HepG2 (cell line): ENCODE measurements at regions not wholly inside any gene's neighbourhood (a gene's known extent, or its start where the extent isn't known, plus 50 kb on each side); places are given as distances from the start of the nearest gene placed in this dataset.

ENCODE experiments used
- ATAC-seq: fragments of 200-7000 bp; cut with Tn5 transposase; 3 replicates; pipeline ENCODE4 v1.9.1; 2020; ENCODE audit warnings: mild to moderate bottlenecking, moderate library complexity
- BruUV-seq: library from RNA; stranded (reverse); fragments of 400-500 nt; replicated peaks from 2 replicates; lab custom pipeline; 2021; lab: Mats Ljungman, UMichigan
- CTCF ChIA-PET: fragments of 300-600 bp; formaldehyde crosslinking; extraction: SDS; loops from one replicate; lab custom pipeline; 2021; ENCODE audit warnings: low total read pairs, inconsistent platforms, low intra/inter-chr PET ratio; lab: Yijun Ruan, JAX
- POLR2A ChIA-PET: fragments of 350-600 bp; sonication (Branson Sonifier 250); formaldehyde crosslinking; loops from one replicate; lab custom pipeline; 2020; ENCODE audit warnings: antibody characterized with exemption, inconsistent platforms; lab: Yijun Ruan, JAX
- DNase-seq: peaks from one replicate; pipeline ENCODE4 v3.0.0-alpha.2; 2015; ENCODE audit warnings: low spot score
- FAIRE-seq: peaks from 3 replicates; lab custom pipeline; 2011; peaks lifted over from hg19 to GRCh38; lab: Jason Lieb, UNC
- H2AFZ ChIP-seq: one replicate; pipeline ENCODE4 v1.6.1; 2011; ENCODE audit warnings: low read length, inconsistent platforms
- H3K27ac ChIP-seq: fragments of 300-600 bp; 3 replicates; pipeline ENCODE4 v1.8.0; 2011; ENCODE audit warnings: mixed run types, mild to moderate bottlenecking, mixed read lengths, low read length, inconsistent platforms; ENCODE audit not compliant: insufficient read depth; ENCODE audit errors: extremely low read length
- H3K27me3 ChIP-seq, 2 experiments: fragments of 200-600 bp in 1 of 2; 2 replicates in 1 of 2; 3 replicates in 1 of 2; pipeline versions ENCODE4 v1.6.0 to v1.8.0; 2011; ENCODE audit warnings: low read length in 2 of 2, mild to moderate bottlenecking in 2 of 2, moderate library complexity in 2 of 2, inconsistent platforms in 1 of 2; ENCODE audit not compliant: insufficient read depth in 2 of 2, control insufficient read depth in 1 of 2
- H3K36me3 ChIP-seq, 2 experiments: fragments of 200-600 bp in 1 of 2; replicated peaks in 1 of 2; 2 replicates in 1 of 2; 3 replicates in 1 of 2; pipeline versions ENCODE4 v1.5.1 to v1.8.0; 2011; ENCODE audit warnings: low read length in 2 of 2, inconsistent platforms in 1 of 2; ENCODE audit not compliant: insufficient read depth in 2 of 2, control insufficient read depth in 1 of 2
- H3K4me1 ChIP-seq: 2 replicates; pipeline ENCODE4 v1.5.1; 2012; ENCODE audit warnings: low read length, inconsistent platforms; ENCODE audit not compliant: insufficient read depth
- H3K4me2 ChIP-seq: 2 replicates; pipeline ENCODE4 v1.6.0; 2011; ENCODE audit warnings: low read depth, low read length, inconsistent platforms
- H3K4me3 ChIP-seq, 3 experiments: fragments of 200-600 bp in 1 of 3; sonication (generic), shearing (Covaris generic) in 1 of 3; replicated peaks in 1 of 3; 2 replicates each; pipeline ENCODE4 v1.5.1; 2011 to 2016; ENCODE audit warnings: low read length in 3 of 3, inconsistent platforms in 2 of 3, low read depth in 2 of 3, mild to moderate bottlenecking in 2 of 3, control low read depth in 1 of 3, mixed read lengths in 1 of 3; ENCODE audit not compliant: insufficient read depth in 1 of 3
- H3K79me2 ChIP-seq: one replicate; pipeline ENCODE4 v1.6.1; 2011; ENCODE audit warnings: low read length, inconsistent platforms; ENCODE audit not compliant: insufficient read depth
- H3K9ac ChIP-seq: 2 replicates; pipeline ENCODE4 v1.6.0; 2011; ENCODE audit warnings: mild to moderate bottlenecking, low read depth, low read length, inconsistent platforms; ENCODE audit not compliant: insufficient read depth
- H3K9me3 ChIP-seq: 2 replicates; pipeline ENCODE4 v1.5.1; 2012; ENCODE audit warnings: mild to moderate bottlenecking, low read length
- H4K20me1 ChIP-seq: 2 replicates; pipeline ENCODE4 v1.6.0; 2011; ENCODE audit warnings: inconsistent platforms, mild to moderate bottlenecking, low read length, moderate library complexity; ENCODE audit not compliant: insufficient read depth
- ATRX ChIP-seq: sonication (generic); formaldehyde crosslinking; IDR thresholded peaks from 2 replicates; pipeline ENCODE4 v1.4.0; 2020; ENCODE audit warnings: missing genetic modification reagents, borderline replicate concordance
- BATF2 ChIP-seq: sonication (generic); formaldehyde crosslinking; IDR thresholded peaks from 2 replicates; pipeline ENCODE4 v1.8.0; 2022; ENCODE audit warnings: mild to moderate bottlenecking, missing genetic modification reagents, moderate library complexity
- CENPT ChIP-seq: sonication (generic); formaldehyde crosslinking; IDR thresholded peaks from 2 replicates; pipeline ENCODE4 v1.8.0; 2022; ENCODE audit warnings: low read depth, mild to moderate bottlenecking, moderate library complexity, missing genetic modification reagents
- MAZ ChIP-seq, 2 experiments: sonication (generic) in 1 of 2; formaldehyde crosslinking in 1 of 2; IDR thresholded peaks; 2 replicates each; pipeline versions ENCODE4 v1.5.0 to v1.6.1; 2012 to 2020; ENCODE audit warnings: low read depth in 2 of 2, mild to moderate bottlenecking in 2 of 2, borderline replicate concordance in 1 of 2, improper control_type of control experiment in 1 of 2, low read length in 1 of 2, missing genetic modification reagents in 1 of 2, moderate library complexity in 1 of 2
- REST ChIP-seq, 2 experiments: IDR thresholded peaks; 2 replicates each; pipeline ENCODE4 v1.6.1; 2011 to 2012; ENCODE audit warnings: low read length in 2 of 2, borderline replicate concordance in 1 of 2, low read depth in 1 of 2, mild to moderate bottlenecking in 1 of 2, moderate library complexity in 1 of 2
- SNAI1 ChIP-seq: sonication (generic); formaldehyde crosslinking; IDR thresholded peaks from 2 replicates; pipeline ENCODE4 v1.5.0; 2020; ENCODE audit warnings: mild to moderate bottlenecking, missing genetic modification reagents, borderline replicate concordance
- XRCC5 ChIP-seq: fragments of 200-400 bp; formaldehyde crosslinking; optimal IDR thresholded peaks from 2 replicates; pipeline ENCODE3; 2017; ENCODE audit warnings: mild to moderate bottlenecking, low read length
- ZFP91 ChIP-seq: sonication (generic); formaldehyde crosslinking; IDR thresholded peaks from 2 replicates; pipeline ENCODE4 v1.9.0; 2022; ENCODE audit warnings: missing genetic modification reagents, mild to moderate bottlenecking, borderline replicate concordance
- ZNF260 ChIP-seq: sonication (generic); formaldehyde crosslinking; IDR thresholded peaks from 2 replicates; pipeline ENCODE4 v1.4.0; 2020; ENCODE audit warnings: missing genetic modification reagents, low read depth, mild to moderate bottlenecking, borderline replicate concordance
- ZNF274 ChIP-seq: sonication (generic); formaldehyde crosslinking; IDR thresholded peaks from 2 replicates; pipeline ENCODE4 v1.5.1; 2020; ENCODE audit warnings: mild to moderate bottlenecking, missing genetic modification reagents
- ZNF3 ChIP-seq: IDR thresholded peaks from 2 replicates; pipeline ENCODE4 v1.7.0; 2017; ENCODE audit warnings: inconsistent platforms
- ZNF33A ChIP-seq: sonication (generic); formaldehyde crosslinking; IDR thresholded peaks from 2 replicates; pipeline ENCODE4 v1.5.1; 2020; ENCODE audit warnings: missing genetic modification reagents, mild to moderate bottlenecking, moderate library complexity, borderline replicate concordance
- ZNF431 ChIP-seq: sonication (generic); formaldehyde crosslinking; IDR thresholded peaks from 2 replicates; pipeline ENCODE4 v1.9.0; 2022; ENCODE audit warnings: missing genetic modification reagents, low read depth, mild to moderate bottlenecking, borderline replicate concordance
- ZNF484 ChIP-seq: sonication (generic); formaldehyde crosslinking; IDR thresholded peaks from 2 replicates; pipeline ENCODE4 v1.5.1; 2020; ENCODE audit warnings: mild to moderate bottlenecking, low read depth, missing genetic modification reagents, borderline replicate concordance
- ZNF501 ChIP-seq: sonication (generic); formaldehyde crosslinking; IDR thresholded peaks from 2 replicates; pipeline ENCODE4 v1.5.1; 2020; ENCODE audit warnings: mild to moderate bottlenecking, moderate library complexity, missing genetic modification reagents
- ZNF614 ChIP-seq: IDR thresholded peaks from 2 replicates; pipeline ENCODE4 v1.6.1; 2018; ENCODE audit warnings: missing biosample characterization, missing genetic modification reagents, inconsistent platforms, borderline replicate concordance
- ZNF644 ChIP-seq: IDR thresholded peaks from 2 replicates; pipeline ENCODE4 v1.6.1; 2016; ENCODE audit warnings: low read depth
- ZNF790 ChIP-seq: sonication (generic); formaldehyde crosslinking; IDR thresholded peaks from 2 replicates; pipeline ENCODE4 v1.8.0; 2022; ENCODE audit warnings: missing genetic modification reagents, mild to moderate bottlenecking, borderline replicate concordance
- ZZZ3 ChIP-seq: sonication (generic); formaldehyde crosslinking; IDR thresholded peaks from 2 replicates; pipeline ENCODE4 v1.4.0; 2020; ENCODE audit warnings: missing genetic modification reagents, mild to moderate bottlenecking, borderline replicate concordance
- WGBS: methylation state at CpG from one replicate; pipeline ENCODE4 v1.1.6; 2017; ENCODE audit warnings: low lambda C conversion rate; 5-methylcytosine and 5-hydroxymethylcytosine counted together
- in situ Hi-C: cut with HindIII; loops from 2 replicates; pipeline ENCODE4 v1.10.0; 2017; ENCODE audit warnings: low pct_unique_long_range_greater_than_20kb; ENCODE audit not compliant: extremely low pct_ligation_motif_present
- intact Hi-C: fragments of 100-400 bp; cut with micrococcal nuclease; formaldehyde crosslinking; loops from one replicate; pipeline ENCODE4 v1.10.0; 2022; ENCODE audit not compliant: unreplicated experiment

- TF ChIP-seq BATF2 (CRISPR knock-in tag) (no peak), ZNF260 (no peak), ZFP91 (no peak), ZNF501 (CRISPR knock-in tag) (no peak), XRCC5 (no peak), ATRX (CRISPR knock-in tag) (no peak), ZNF33A (no peak), ZNF3 (CRISPR knock-in tag) (no peak)
- TF ChIP-seq, all 625 proteins: peak for 0
These were observed 183.9 kb upstream of the MEOX2 start (continued) for GRCh38 chr7:15870347-15870746.

- intact Hi-C loops: no loop called here
- Histone ChIP-seq H3K79me2 (no peaks in the 10 kb centered on the region), H3K4me3 (no peak overlapping the region), H2AFZ (no peak overlapping the region), H3K9ac (no peak overlapping the region), H3K27ac (no peak overlapping the region), H3K9me3 (0 out of 2 replicates have a peak, but pooled peaks cover 13% of the 10 kb centered on the region), H3K27me3 (no peaks in the 10 kb centered on the region), H3K4me2 (no peak overlapping the region), H3K4me1 (no peaks in the 10 kb centered on the region), H4K20me1 (no peaks in the 10 kb centered on the region), H3K36me3 (no peaks in the 10 kb centered on the region)
- BruUV-seq: no TSS peak
- ChIA-PET CTCF (no interaction called here), POLR2A (no interaction called here)
- in situ Hi-C loops: no loop called here
- DNase-seq: no peak
- 45% methylated on average over 1 of the region's 1 CpG for WGBS
- no peak for ATAC-seq
- no peak for FAIRE-seq
- no peak for TF ChIP-seq CENPT
- TF ChIP-seq ZNF431 (CRISPR knock-in tag): no peak
- no peak for TF ChIP-seq ZNF644
- TF ChIP-seq ZNF274 (CRISPR knock-in tag): no peak
- TF ChIP-seq ZZZ3 (CRISPR knock-in tag): no peak
- TF ChIP-seq ZNF484 (CRISPR knock-in tag): no peak
- TF ChIP-seq SNAI1 (CRISPR knock-in tag): no peak
- no peak for TF ChIP-seq ZNF614 (CRISPR knock-in tag)
- no peak for TF ChIP-seq REST (IDR thresholded peaks at IDR 0.05; ENCODE audit: borderline replicate concordance in 1 of 2, low read depth in 1 of 2, low read length in 2 of 2)
- TF ChIP-seq MAZ (IDR thresholded peaks at IDR 0.05; ENCODE audit: borderline replicate concordance, low read depth, low read length): no peak
- TF ChIP-seq MAZ (CRISPR knock-in tag; IDR thresholded peaks at IDR 0.05; ENCODE audit: low read depth): no peak
- no peak for TF ChIP-seq ZNF790 (CRISPR knock-in tag)
These were observed 181.0 kb upstream of the MEOX2 start for GRCh38 chr7:15867441-15867840.
